CD4-positive, alpha-beta T cell treated with Interferon gamma for 1 hour (primary cell): ENCODE measurements at regions not wholly inside any gene's neighbourhood (a gene's known extent, or its start where the extent isn't known, plus 50 kb on each side); places are given as distances from the start of the nearest gene placed in this dataset.
"Not testable (repeated sequence)": the region's sequence is repeated elsewhere in the genome, so short reads cannot be mapped to it uniquely, and the experiment has no call there.

Experiments
- DNase-seq: peaks from one replicate; pipeline ENCODE4 v3.0.0-alpha.2; 2020

- DNase-seq, result no peak
Observed at GRCh38 chr17:71183066-71183660, 937.7 kb upstream of the SOX9 start.

- no peak for DNase-seq
Observed at GRCh38 chr17:71184716-71185115, 936.1 kb upstream of the SOX9 start.

- DNase-seq, result no peak
Observed at GRCh38 chr17:71187145-71187878, 933.5 kb upstream of the SOX9 start.

GRCh38 chr17:71188811-71189492 is 931.9 kb upstream of the SOX9 start:
- no peak for DNase-seq

- DNase-seq, result no peak
Observed at GRCh38 chr17:71189493-71189831, 931.4 kb upstream of the SOX9 start.

GRCh38 chr17:71192039-71192555 is 928.7 kb upstream of the SOX9 start:
- DNase-seq, result no peak

GRCh38 chr17:71192848-71193247 is 928.0 kb upstream of the SOX9 start:
- no peak for DNase-seq

GRCh38 chr17:71200597-71200996 is 920.2 kb upstream of the SOX9 start:
- no peak for DNase-seq

- no peak for DNase-seq
Observed at GRCh38 chr17:71201639-71202038, 919.2 kb upstream of the SOX9 start.

- DNase-seq, result no peak
Observed at GRCh38 chr17:71202449-71202848, 918.4 kb upstream of the SOX9 start.

GRCh38 chr17:71203953-71204352 is 916.9 kb upstream of the SOX9 start:
- no peak for DNase-seq

GRCh38 chr17:71205951-71206350 is 914.9 kb upstream of the SOX9 start:
- not testable (repeated sequence) for DNase-seq

- DNase-seq, result no peak
Observed at GRCh38 chr17:71208111-71208704, 912.6 kb upstream of the SOX9 start.

GRCh38 chr17:71213936-71214335 is 906.9 kb upstream of the SOX9 start:
- no peak for DNase-seq

GRCh38 chr17:71217769-71218168 is 903.1 kb upstream of the SOX9 start:
- DNase-seq, result no peak

- DNase-seq, result no peak
Observed at GRCh38 chr17:71224824-71225575, 895.8 kb upstream of the SOX9 start.

GRCh38 chr17:71227841-71228240 is 893.0 kb upstream of the SOX9 start:
- DNase-seq, result no peak

GRCh38 chr17:71229070-71229469 is 891.8 kb upstream of the SOX9 start:
- DNase-seq, result no peak

- DNase-seq, result no peak
Observed at GRCh38 chr17:71232801-71233559, 887.8 kb upstream of the SOX9 start.

- DNase-seq, result no peak
Observed at GRCh38 chr17:71234349-71234748, 886.5 kb upstream of the SOX9 start.

GRCh38 chr17:71237903-71238538 is 882.8 kb upstream of the SOX9 start:
- DNase-seq, result no peak
